Neutrophil (primary cell): ENCODE measurements at regions not wholly inside any gene's neighbourhood (a gene's known extent, or its start where the extent isn't known, plus 50 kb on each side); places are given as distances from the start of the nearest gene placed in this dataset.
A peak's percentile ranks its signal among the peaks of the same experiment; 100 is the strongest.

Experiments used
- H3K27ac ChIP-seq: fragments of 200-600 bp; sonication (generic); 2 replicates; pipeline ENCODE4 v1.5.1; 2016; ENCODE audit warnings: mild to moderate bottlenecking, moderate library complexity
- H3K27me3 ChIP-seq: fragments of 200-600 bp; sonication (generic); 2 replicates; pipeline ENCODE4 v1.6.0; 2016; ENCODE audit warnings: mild to moderate bottlenecking
- H3K36me3 ChIP-seq: fragments of 200-600 bp; sonication (generic); 2 replicates; pipeline ENCODE4 v1.5.1; 2017
- H3K4me1 ChIP-seq, 2 experiments: fragments of 200-600 bp in 1 of 2; sonication (generic) in 1 of 2; 1 replicate in 1 of 2; 2 replicates in 1 of 2; pipeline versions ENCODE4 v1.5.1 to v1.6.1; 2013 to 2016; ENCODE audit warnings: low read depth in 1 of 2, low read length in 1 of 2, mild to moderate bottlenecking in 1 of 2, moderate library complexity in 1 of 2; ENCODE audit not compliant: control insufficient read depth in 1 of 2, insufficient read depth in 1 of 2
- H3K4me3 ChIP-seq, 2 experiments: fragments of 200-600 bp in 1 of 2; sonication (generic) in 1 of 2; 1 replicate in 1 of 2; 2 replicates in 1 of 2; pipeline ENCODE4 v1.5.1; 2013 to 2016; ENCODE audit warnings: low read depth in 1 of 2, low read length in 1 of 2, mild to moderate bottlenecking in 1 of 2, moderate library complexity in 1 of 2
- H3K9me3 ChIP-seq: fragments of 200-600 bp; sonication (generic); 2 replicates; pipeline ENCODE4 v1.5.1; 2016
- CTCF ChIP-seq: fragments of 200-600 bp; sonication (generic); IDR thresholded peaks from 2 replicates; pipeline ENCODE4 v1.5.1; 2016; ENCODE audit warnings: antibody characterized with exemption

- no peaks in the 10 kb centered on the region for H3K27me3 ChIP-seq
Observed at GRCh38 chr14:22232933-22233332, 356.1 kb downstream of the DAD1 start.

GRCh38 chr14:22232486-22232885 lies 356.5 kb downstream of the DAD1 start:
- H3K27ac ChIP-seq, result no peak overlapping the region
- H3K4me1 ChIP-seq, result peaks cover 12 to 32% of the 10 kb centered on the region in 2 experiments
- H3K9me3 ChIP-seq, result no peaks in the 10 kb centered on the region
- H3K4me3 ChIP-seq, result no peak overlapping the region
- no peaks in the 10 kb centered on the region for H3K36me3 ChIP-seq
- no peaks in the 10 kb centered on the region for H3K27me3 ChIP-seq
- TF ChIP-seq CTCF, result no peak

More at GRCh38 chr14:22232933-22233332, 356.1 kb downstream of the DAD1 start:
- no peaks in the 10 kb centered on the region for H3K9me3 ChIP-seq
- H3K36me3 ChIP-seq, result no peaks in the 10 kb centered on the region
- TF ChIP-seq CTCF, result no peak
- no peak overlapping the region for H3K27ac ChIP-seq
- peaks cover 11 to 28% of the 10 kb centered on the region in 2 experiments for H3K4me1 ChIP-seq
- no peak overlapping the region for H3K4me3 ChIP-seq

GRCh38 chr14:22231018-22231417 lies 358.0 kb downstream of the DAD1 start:
- Histone ChIP-seq H3K27ac (peak overlapping the region; percentile 7), H3K27me3 (no peaks in the 10 kb centered on the region), H3K4me1 (peaks cover 27 to 47% of the 10 kb centered on the region in 2 experiments), H3K9me3 (no peaks in the 10 kb centered on the region), H3K4me3 (no peak overlapping the region), H3K36me3 (no peaks in the 10 kb centered on the region)
- TF ChIP-seq CTCF, result no peak

- TF ChIP-seq CTCF, result no peak
- Histone ChIP-seq H3K27ac (no peak overlapping the region), H3K4me1 (peaks cover 30 to 52% of the 10 kb centered on the region in 2 experiments)
Observed at GRCh38 chr14:22230517-22230916, 358.5 kb downstream of the DAD1 start.

GRCh38 chr14:22227084-22227483 lies 361.9 kb downstream of the DAD1 start:
- H3K9me3 ChIP-seq, result no peaks in the 10 kb centered on the region
- H3K27ac ChIP-seq, result peak overlapping the region; percentile 78
- no peak for TF ChIP-seq CTCF
- H3K4me1 ChIP-seq, result peaks cover 33 to 47% of the 10 kb centered on the region in 2 experiments
- peaks cover 8% of the 10 kb centered on the region for H3K27me3 ChIP-seq
- peak overlapping the region; percentile 8 to 20 for H3K4me3 ChIP-seq
- H3K36me3 ChIP-seq, result no peaks in the 10 kb centered on the region

More at GRCh38 chr14:22230517-22230916, 358.5 kb downstream of the DAD1 start:
- Histone ChIP-seq H3K4me3 (no peak overlapping the region), H3K36me3 (no peaks in the 10 kb centered on the region), H3K27me3 (no peaks in the 10 kb centered on the region), H3K9me3 (no peaks in the 10 kb centered on the region)

- peaks cover 30 to 40% of the 10 kb centered on the region in 2 experiments for H3K4me1 ChIP-seq
Observed at GRCh38 chr14:22226381-22226780, 362.6 kb downstream of the DAD1 start.

More at GRCh38 chr14:22226381-22226780, 362.6 kb downstream of the DAD1 start:
- Histone ChIP-seq H3K27ac (peak overlapping the region; percentile 78), H3K36me3 (no peaks in the 10 kb centered on the region), H3K27me3 (peaks cover 13% of the 10 kb centered on the region), H3K4me3 (peak overlapping the region; percentile 8 to 20), H3K9me3 (no peaks in the 10 kb centered on the region)
- TF ChIP-seq CTCF, result no peak
